ENCODE measurements at regions not wholly inside any gene's neighbourhood (a gene's known extent, or its start where the extent isn't known, plus 50 kb on each side); places are given as distances from the start of the nearest gene placed in this dataset.

DNA sequence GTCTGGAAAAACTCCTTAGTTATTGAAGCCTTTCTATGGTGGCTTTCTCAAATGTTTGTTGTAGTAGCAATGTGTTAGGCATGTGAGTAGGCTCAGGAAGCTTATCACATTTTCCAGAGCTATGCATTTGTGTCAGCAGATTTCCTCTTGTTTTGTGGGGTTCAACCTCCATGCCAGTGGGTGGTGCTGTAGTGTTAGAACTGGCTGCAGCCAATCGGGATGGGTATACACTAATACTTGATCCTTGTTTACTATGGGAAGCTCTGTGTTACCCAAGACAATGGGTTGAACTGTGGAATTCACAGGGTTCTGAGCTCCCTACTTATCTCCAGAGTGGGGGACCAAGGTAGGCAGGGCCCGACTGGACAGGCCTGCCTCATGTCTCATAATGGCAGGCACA, 348.5 kb upstream of the ADAMTS5 start:
- TF ChIP-seq, protein P1, sequence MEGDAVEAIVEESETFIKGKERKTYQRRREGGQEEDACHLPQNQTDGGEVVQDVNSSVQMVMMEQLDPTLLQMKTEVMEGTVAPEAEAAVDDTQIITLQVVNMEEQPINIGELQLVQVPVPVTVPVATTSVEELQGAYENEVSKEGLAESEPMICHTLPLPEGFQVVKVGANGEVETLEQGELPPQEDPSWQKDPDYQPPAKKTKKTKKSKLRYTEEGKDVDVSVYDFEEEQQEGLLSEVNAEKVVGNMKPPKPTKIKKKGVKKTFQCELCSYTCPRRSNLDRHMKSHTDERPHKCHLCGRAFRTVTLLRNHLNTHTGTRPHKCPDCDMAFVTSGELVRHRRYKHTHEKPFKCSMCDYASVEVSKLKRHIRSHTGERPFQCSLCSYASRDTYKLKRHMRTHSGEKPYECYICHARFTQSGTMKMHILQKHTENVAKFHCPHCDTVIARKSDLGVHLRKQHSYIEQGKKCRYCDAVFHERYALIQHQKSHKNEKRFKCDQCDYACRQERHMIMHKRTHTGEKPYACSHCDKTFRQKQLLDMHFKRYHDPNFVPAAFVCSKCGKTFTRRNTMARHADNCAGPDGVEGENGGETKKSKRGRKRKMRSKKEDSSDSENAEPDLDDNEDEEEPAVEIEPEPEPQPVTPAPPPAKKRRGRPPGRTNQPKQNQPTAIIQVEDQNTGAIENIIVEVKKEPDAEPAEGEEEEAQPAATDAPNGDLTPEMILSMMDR (IDR thresholded peaks at IDR 0.05), result no peak
- TF ChIP-seq POLR2A (IDR thresholded peaks at IDR 0.05), result no peak

All from uterus (tissue), 2 donors.